GM12878 (cell line): ENCODE measurements at regions not wholly inside any gene's neighbourhood (a gene's known extent, or its start where the extent isn't known, plus 50 kb on each side); places are given as distances from the start of the nearest gene placed in this dataset.

ENCODE experiments used
- ATAC-seq: fragments of 200-7000 bp; cut with Tn5 transposase; 3 replicates; pipeline ENCODE4 v1.9.1; 2020; ENCODE audit warnings: mild to moderate bottlenecking, moderate library complexity
- BruUV-seq: library from RNA; stranded (reverse); fragments of 400-500 nt; replicated peaks from 2 replicates; lab custom pipeline; 2021; lab: Mats Ljungman, UMichigan
- CTCF ChIA-PET: fragments of 300-600 bp; sonication (Branson Sonifier 250); formaldehyde crosslinking; extraction: SDS; loops from one replicate; lab custom pipeline; 2021; ENCODE audit warnings: inconsistent platforms; lab: Yijun Ruan, JAX
- POLR2A ChIA-PET: fragments of 350-600 bp; formaldehyde crosslinking; extraction: SDS; loops from one replicate; lab custom pipeline; 2021; ENCODE audit warnings: inconsistent platforms; lab: Charles Lee
- RAD21 ChIA-PET: fragments of 300-600 bp; sonication (Branson Sonifier 250); formaldehyde crosslinking; loops from one replicate; lab custom pipeline; 2023; ENCODE audit warnings: antibody characterized with exemption; ENCODE audit not compliant: unreplicated experiment; lab: Charles Lee
- SMC1A ChIA-PET: fragments of 300-600 bp; sonication (Branson Sonifier 250); formaldehyde crosslinking; loops from one replicate; lab custom pipeline; 2023; ENCODE audit not compliant: unreplicated experiment, uncharacterized antibody; lab: Charles Lee
- DNase-seq: peaks from one replicate; pipeline ENCODE4 v3.0.0-alpha.2; 2011; ENCODE audit warnings: low read depth, low spot score
- FAIRE-seq: peaks from 3 replicates; lab custom pipeline; 2011; peaks lifted over from hg19 to GRCh38; lab: Jason Lieb, UNC
- H2AFZ ChIP-seq: 2 replicates; pipeline ENCODE4 v1.6.0; 2011; ENCODE audit warnings: low read depth, low read length, control low read depth; ENCODE audit not compliant: control insufficient read depth
- H3K27ac ChIP-seq: 2 replicates; pipeline ENCODE4 v1.5.1; 2011; ENCODE audit warnings: control low read depth; ENCODE audit not compliant: control insufficient read depth, insufficient read depth
- H3K27me3 ChIP-seq, 2 experiments: replicated peaks in 1 of 2; 2 replicates each; pipeline versions ENCODE4 v1.6.0 to v1.6.1; 2011; ENCODE audit warnings: low read length in 1 of 2; ENCODE audit not compliant: control insufficient read depth in 2 of 2, insufficient read depth in 2 of 2
- H3K36me3 ChIP-seq, 2 experiments: 2 replicates each; pipeline ENCODE4 v1.5.1; 2011; ENCODE audit warnings: low read length in 1 of 2; ENCODE audit not compliant: control insufficient read depth in 2 of 2, insufficient read depth in 2 of 2
- H3K4me1 ChIP-seq: 2 replicates; pipeline ENCODE4 v1.6.1; 2011; ENCODE audit warnings: mild to moderate bottlenecking, low read length, moderate library complexity, mixed read lengths; ENCODE audit not compliant: control insufficient read depth, insufficient read depth
- H3K4me2 ChIP-seq: 2 replicates; pipeline ENCODE4 v1.6.0; 2011; ENCODE audit warnings: control low read depth; ENCODE audit not compliant: control insufficient read depth, insufficient read depth
- H3K4me3 ChIP-seq: fragments of 200-600 bp; sonication (generic); 2 replicates; pipeline ENCODE4 v1.5.1; 2016
- H3K79me2 ChIP-seq: 2 replicates; pipeline ENCODE4 v1.6.0; 2011; ENCODE audit warnings: low read length; ENCODE audit not compliant: control insufficient read depth, insufficient read depth
- H3K9ac ChIP-seq: 2 replicates; pipeline ENCODE4 v1.8.0; 2011; ENCODE audit warnings: low read length, control low read depth, mixed read lengths; ENCODE audit not compliant: control insufficient read depth, insufficient read depth
- H3K9me3 ChIP-seq: replicated peaks from 3 replicates; pipeline ENCODE4 v1.5.1; 2011; ENCODE audit warnings: mild to moderate bottlenecking, low read length; ENCODE audit not compliant: control insufficient read depth, insufficient read depth
- H4K20me1 ChIP-seq: 2 replicates; pipeline ENCODE4 v1.6.0; 2011; ENCODE audit not compliant: control insufficient read depth, insufficient read depth
- BCL11A ChIP-seq: IDR thresholded peaks from 2 replicates; pipeline ENCODE4 v1.6.1; 2011; ENCODE audit warnings: low read depth, low read length
- BHLHE40 ChIP-seq, 2 experiments: fragments of 450-650 bp in 1 of 2; IDR thresholded peaks; 2 replicates each; pipeline ENCODE4 v1.6.1; 2011 to 2017; ENCODE audit warnings: low read depth in 2 of 2, borderline replicate concordance in 1 of 2, improper control_type of control experiment in 1 of 2, low read length in 1 of 2, mild to moderate bottlenecking in 1 of 2
- CBX5 ChIP-seq: sonication (generic); IDR thresholded peaks from 2 replicates; pipeline ENCODE4 v1.6.1; 2016; ENCODE audit warnings: low read depth, moderate library complexity, mild to moderate bottlenecking, inconsistent platforms
- FOXK2 ChIP-seq: fragments of 450-650 bp; IDR thresholded peaks from 2 replicates; pipeline ENCODE4 v1.6.1; 2017; ENCODE audit warnings: mild to moderate bottlenecking, moderate library complexity
- GATAD2B ChIP-seq: fragments of 450-650 bp; conservative IDR thresholded peaks from 2 replicates; pipeline ENCODE4 v1.6.1; 2017; ENCODE audit warnings: low read depth, mild to moderate bottlenecking, moderate library complexity
- HDAC6 ChIP-seq: fragments of 200-600 bp; sonication (generic); IDR thresholded peaks from one replicate; pipeline ENCODE4 v1.8.0; 2017; ENCODE audit warnings: antibody characterized with exemption; ENCODE audit not compliant: unreplicated experiment
- IRF5 ChIP-seq: fragments of 450-650 bp; IDR thresholded peaks from 2 replicates; pipeline ENCODE4 v1.6.1; 2017; ENCODE audit warnings: borderline replicate concordance
- JUND ChIP-seq: IDR thresholded peaks from 2 replicates; pipeline ENCODE4 v1.6.1; 2012; ENCODE audit warnings: low read depth, mild to moderate bottlenecking, low read length, improper control_type of control experiment, moderate library complexity
- KAT2A ChIP-seq: conservative IDR thresholded peaks from 2 replicates; pipeline ENCODE4 v1.6.1; 2011; ENCODE audit warnings: low read depth, low read length; ENCODE audit not compliant: control insufficient read depth
- MXI1 ChIP-seq: fragments of 150-350 bp; IDR thresholded peaks from 2 replicates; pipeline ENCODE4 v1.6.1; 2011; ENCODE audit warnings: low read depth, mild to moderate bottlenecking, inconsistent platforms, low read length, improper control_type of control experiment
- NFIC ChIP-seq: IDR thresholded peaks from 2 replicates; pipeline ENCODE4 v1.6.1; 2012; ENCODE audit warnings: low read depth, mild to moderate bottlenecking, inconsistent platforms, low read length, moderate library complexity
- NFXL1 ChIP-seq: fragments of 450-650 bp; IDR thresholded peaks from 2 replicates; pipeline ENCODE4 v1.6.1; 2017; ENCODE audit warnings: antibody characterized with exemption, mild to moderate bottlenecking, borderline replicate concordance
- POLR2AphosphoS2 ChIP-seq: IDR thresholded peaks from 2 replicates; pipeline ENCODE4 v1.6.1; 2011; ENCODE audit warnings: low read depth, mild to moderate bottlenecking, low read length, improper control_type of control experiment, moderate library complexity
- RBBP5 ChIP-seq: fragments of 200-600 bp; sonication (generic); conservative IDR thresholded peaks from 2 replicates; pipeline ENCODE4 v1.6.1; 2016
- RCOR1 ChIP-seq: conservative IDR thresholded peaks from 2 replicates; pipeline ENCODE4 v1.6.1; 2012; ENCODE audit warnings: low read depth, low read length, improper control_type of control experiment
- RUNX3 ChIP-seq: IDR thresholded peaks from 2 replicates; pipeline ENCODE4 v1.6.1; 2012; ENCODE audit warnings: low read length, inconsistent platforms
- STAT3 ChIP-seq: IDR thresholded peaks from 2 replicates; pipeline ENCODE4 v1.6.1; 2011; ENCODE audit warnings: low read depth, low read length, improper control_type of control experiment
- SUZ12 ChIP-seq: fragments of 200-600 bp; sonication (generic); IDR thresholded peaks from one replicate; pipeline ENCODE4 v1.6.1; 2018; ENCODE audit warnings: antibody characterized with exemption, mild to moderate bottlenecking; ENCODE audit not compliant: unreplicated experiment
- USF2 ChIP-seq: IDR thresholded peaks from 2 replicates; pipeline ENCODE4 v1.6.1; 2011; ENCODE audit warnings: low read depth, low read length, improper control_type of control experiment, borderline replicate concordance
- YBX1 ChIP-seq: fragments of 450-650 bp; IDR thresholded peaks from 2 replicates; pipeline ENCODE4 v1.6.1; 2016; ENCODE audit warnings: antibody characterized with exemption
- WGBS: methylation state at CpG from one replicate; pipeline ENCODE4 v1.1.6; 2016; ENCODE audit warnings: low lambda C conversion rate; ENCODE audit not compliant: insufficient replicate concordance, insufficient coverage; ENCODE audit errors: missing lambda C conversion rate; 5-methylcytosine and 5-hydroxymethylcytosine counted together
- in situ Hi-C: fragments of 300-500 bp; cut with MboI; formaldehyde crosslinking; loops from 9 replicates; pipeline ENCODE4 v1.14.3; 2018; ENCODE audit warnings: mixed read lengths
- intact Hi-C: fragments of 100-400 bp; cut with micrococcal nuclease; formaldehyde crosslinking; loops from one replicate; pipeline ENCODE4 v1.14.2; 2022; ENCODE audit not compliant: unreplicated experiment

GRCh38 chr5:2260211-2261003 is 377.7 kb upstream of the IRX4 start:
- Histone ChIP-seq H3K4me3 (no peak overlapping the region), H3K27ac (no peak overlapping the region), H3K79me2 (no peaks in the 10 kb centered on the region), H3K36me3 (no peaks in the 10 kb centered on the region), H3K9ac (no peak overlapping the region), H3K27me3 (no peaks in the 10 kb centered on the region), H2AFZ (no peak overlapping the region), H3K4me2 (no peak overlapping the region), H3K9me3 (no peaks in the 10 kb centered on the region; the same call in 2 of the 3 replicates), H3K4me1 (no peaks in the 10 kb centered on the region), H4K20me1 (no peaks in the 10 kb centered on the region)
- RAD21 ChIA-PET: no interaction called here
- SMC1A ChIA-PET: no interaction called here
- ATAC-seq (no peak), FAIRE-seq (no peak), DNase-seq (no peak)
- BruUV-seq: no TSS peak
- intact Hi-C loops (no loop called here), in situ Hi-C loops (no loop called here)
- POLR2A ChIA-PET: no interaction called here
- CTCF ChIA-PET: no interaction called here
- TF ChIP-seq RCOR1 (no peak), POLR2AphosphoS2 (no peak), NFIC (no peak), GATAD2B (no peak), STAT3 (no peak), FOXK2 (no peak), YBX1 (no peak), IRF5 (no peak), CBX5 (no peak), KAT2A (no peak), NFXL1 (no peak), BCL11A (no peak), HDAC6 (no peak), BHLHE40 (IDR thresholded peaks at IDR 0.05; ENCODE audit: borderline replicate concordance in 1 of 2, low read depth in 2 of 2, low read length in 1 of 2) (no peak), JUND (no peak), RUNX3 (no peak), USF2 (no peak), RBBP5 (no peak), SUZ12 (no peak), MXI1 (no peak)
- 43% methylated on average over 23 of the region's 23 CpGs for WGBS
